ENCODE measurements at regions not wholly inside any gene's neighbourhood (a gene's known extent, or its start where the extent isn't known, plus 50 kb on each side); places are given as distances from the start of the nearest gene placed in this dataset.

- no peak for DNase-seq
Measured at GRCh38 chr6:30806581-30807183, 62.3 kb upstream of the IER3 start.

GRCh38 chr6:30804333-30804732 is 60.0 kb upstream of the IER3 start:
- no peak for DNase-seq

GRCh38 chr6:30802731-30803130 is 58.4 kb upstream of the IER3 start:
- DNase-seq, result no peak

- DNase-seq, result no peak
Measured at GRCh38 chr6:30801950-30802349, 57.6 kb upstream of the IER3 start.

- no peak for DNase-seq
Measured at GRCh38 chr6:30800871-30801270, 56.5 kb upstream of the IER3 start.

- DNase-seq, result no peak
Measured at GRCh38 chr6:30799210-30799609, 54.9 kb upstream of the IER3 start.

- no peak for DNase-seq
Measured at GRCh38 chr6:30798494-30798893, 54.1 kb upstream of the IER3 start.

GRCh38 chr6:30795549-30796293 is 51.4 kb upstream of the IER3 start:
- DNase-seq, result no peak
